Epithelial cell of esophagus (primary cell): ENCODE measurements at regions not wholly inside any gene's neighbourhood (a gene's known extent, or its start where the extent isn't known, plus 50 kb on each side); places are given as distances from the start of the nearest gene placed in this dataset.

Experiments used
- DNase-seq: peaks from one replicate; pipeline ENCODE4 v3.0.0; 2010; ENCODE audit warnings: low read depth
- H3K4me3 ChIP-seq: 2 replicates; pipeline ENCODE4 v1.5.1; 2011; ENCODE audit warnings: mild to moderate bottlenecking, low read length, control low read depth
- CTCF ChIP-seq: IDR thresholded peaks from 2 replicates; pipeline ENCODE4 v1.5.1; 2011; ENCODE audit warnings: low read depth, mild to moderate bottlenecking, low read length, control low read depth, inconsistent platforms; ENCODE audit not compliant: insufficient read depth; ENCODE audit errors: missing control alignments

- no peak for TF ChIP-seq CTCF
- DNase-seq, result peak; percentile 13
- no peak overlapping the region for H3K4me3 ChIP-seq
Observed at GRCh38 chr10:35696392-35697287, 54.5 kb upstream of the FZD8 start.

DNA sequence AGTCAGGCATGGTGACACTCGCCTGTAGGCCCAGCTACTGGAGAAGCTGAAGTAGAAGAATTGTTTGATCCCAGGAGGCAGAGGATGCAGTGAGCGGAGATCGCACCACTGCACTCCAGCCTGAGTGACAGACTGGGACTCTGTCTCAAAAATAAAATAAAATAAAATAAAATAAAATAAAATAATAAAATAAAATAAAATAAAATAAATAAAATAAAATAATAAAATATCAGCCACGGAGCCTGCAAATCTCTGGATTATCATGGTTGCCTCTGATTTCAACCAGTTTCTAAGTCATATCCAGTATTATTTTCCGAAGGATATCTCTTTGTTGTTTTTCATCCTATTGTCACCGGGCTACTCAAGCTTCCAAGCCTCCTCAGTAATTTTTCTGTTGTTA lies 51.7 kb upstream of the FZD8 start:
- DNase-seq, result no peak
- H3K4me3 ChIP-seq, result no peak overlapping the region
- TF ChIP-seq CTCF, result no peak
